Activated CD4-positive, alpha-beta T cell treated with anti-CD3 and anti-CD28 coated beads, Interleukin-10, Interleukin-2, amounts not matched to agents 100 ng/mL and 50 ng/mL, durations not matched to agents 16 hours and 8 hours (primary cell): ENCODE measurements at regions not wholly inside any gene's neighbourhood (a gene's known extent, or its start where the extent isn't known, plus 50 kb on each side); places are given as distances from the start of the nearest gene placed in this dataset.
"Not testable (repeated sequence)": the region's sequence is repeated elsewhere in the genome, so short reads cannot be mapped to it uniquely, and the experiment has no call there.

Source experiments
- DNase-seq: peaks from one replicate; pipeline ENCODE4 v3.0.0-alpha.2; 2020

DNA sequence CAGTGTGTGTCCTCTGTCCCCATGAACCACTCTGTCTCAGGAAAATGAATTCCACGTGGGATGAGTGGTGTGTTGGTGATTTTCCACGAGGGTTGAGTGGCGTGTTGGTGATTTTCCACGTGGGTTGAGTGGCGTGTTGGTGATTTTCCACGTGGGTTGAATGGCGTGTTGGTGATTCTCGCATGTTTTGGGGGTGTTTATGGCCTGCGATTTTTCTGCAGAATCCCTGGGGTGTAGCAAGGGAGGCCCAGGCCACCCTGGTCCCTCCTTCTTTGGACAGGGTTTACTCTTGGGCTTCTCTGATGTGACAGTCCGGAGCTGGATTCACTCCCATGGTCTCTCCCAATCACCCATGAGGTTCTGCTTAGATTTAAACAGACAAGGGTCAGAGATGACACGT lies 90.6 kb upstream of the FRMD1 start:
- DNase-seq = no peak

DNA sequence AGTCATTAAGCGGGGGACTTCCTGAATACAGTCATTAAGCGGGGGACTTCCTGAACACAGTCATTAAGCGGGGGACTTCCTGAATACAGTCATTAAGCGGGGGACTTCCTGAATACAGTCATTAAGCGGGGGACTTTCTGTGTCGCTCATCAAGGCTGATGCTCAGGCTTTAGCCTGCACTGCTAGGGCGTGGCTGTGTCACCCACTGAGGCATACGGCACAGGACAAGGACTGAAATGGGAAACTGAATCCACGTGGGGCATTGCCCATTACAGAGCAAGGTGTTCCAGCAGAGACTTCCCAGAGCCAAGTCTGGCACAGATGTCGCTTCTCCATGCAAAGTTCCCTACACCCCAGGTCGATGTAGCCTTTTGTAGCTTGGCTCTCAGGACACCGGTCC lies 89.9 kb upstream of the FRMD1 start:
- DNase-seq = not testable (repeated sequence)

DNA sequence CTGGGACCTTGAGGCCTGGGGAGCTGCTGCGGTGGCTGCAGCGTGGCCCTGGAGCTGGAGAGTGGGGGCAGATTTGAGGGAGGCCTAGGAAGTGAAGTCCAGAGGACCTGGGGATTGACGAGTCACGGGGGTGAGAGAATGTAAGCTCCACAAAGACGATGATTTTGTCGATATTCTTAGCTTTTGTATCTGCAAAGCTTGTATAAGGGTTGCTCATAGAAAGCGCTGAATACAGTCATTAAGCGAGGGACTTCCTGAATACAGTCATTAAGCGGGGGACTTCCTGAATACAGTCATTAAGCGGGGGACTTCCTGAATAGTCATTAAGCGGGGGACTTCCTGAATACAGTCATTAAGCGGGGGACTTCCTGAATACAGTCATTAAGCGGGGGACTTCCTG lies 89.3 kb upstream of the FRMD1 start:
- DNase-seq = not testable (repeated sequence)

DNA sequence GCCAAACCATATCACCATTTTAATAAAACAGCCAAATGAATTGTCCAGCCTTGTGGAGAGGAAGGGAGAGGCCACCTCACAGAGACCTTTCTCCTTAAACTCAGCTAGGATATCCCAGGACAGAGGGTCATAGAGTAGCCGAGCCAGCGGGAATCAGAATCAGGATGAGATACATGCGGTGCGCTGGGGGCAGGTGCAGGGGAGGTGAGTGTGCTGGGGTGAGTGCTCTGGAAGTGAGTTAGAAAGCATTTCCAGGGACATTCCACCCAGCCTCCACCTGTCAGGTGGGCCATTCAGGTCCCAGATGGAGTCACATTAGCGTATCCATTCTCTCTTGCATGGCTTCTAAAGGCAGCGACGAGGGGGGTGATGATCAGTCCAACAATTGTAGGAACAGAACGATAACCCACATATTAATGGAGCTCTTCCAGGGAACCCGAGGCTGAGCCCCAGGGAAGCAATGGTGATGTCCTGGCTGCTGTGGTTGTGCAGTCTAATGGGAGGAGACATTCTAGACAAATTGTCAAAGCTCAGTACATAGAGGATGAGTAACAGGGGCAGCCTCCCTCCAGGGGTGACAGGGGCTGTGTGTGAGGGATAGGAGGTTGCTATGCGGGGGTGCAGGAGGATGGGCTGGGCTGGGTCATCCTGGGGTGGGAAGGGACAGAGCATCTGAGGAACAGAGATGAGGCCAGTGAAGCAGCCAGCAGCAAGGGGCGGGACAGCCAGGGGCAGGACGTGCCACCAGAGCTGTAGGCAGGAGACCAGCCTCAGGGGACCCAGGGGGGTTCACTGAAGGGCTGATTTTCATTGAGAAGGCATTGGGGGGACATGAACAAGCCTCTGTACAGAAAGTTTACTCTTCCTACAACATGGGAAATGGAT lies 88.7 kb upstream of the FRMD1 start:
- no peak for DNase-seq

DNA sequence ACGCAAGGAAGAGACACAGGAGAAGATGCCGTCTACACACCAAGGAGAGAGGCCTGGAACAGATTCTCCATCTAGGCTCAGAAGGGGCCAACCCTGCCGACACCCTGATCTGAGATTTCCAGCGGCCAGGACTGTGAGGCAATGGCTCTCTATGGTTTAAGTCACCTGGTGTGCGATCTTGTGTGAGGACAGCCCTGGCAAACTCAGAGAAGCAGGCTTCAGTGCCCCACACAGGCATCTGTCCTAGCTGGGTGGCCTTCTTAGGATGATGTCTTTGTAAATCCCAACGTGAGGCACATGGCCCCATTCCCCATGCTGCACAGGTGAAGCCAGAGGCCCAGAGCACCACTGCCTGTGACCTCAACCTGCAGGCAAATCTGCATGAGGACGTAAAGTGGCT lies 87.6 kb upstream of the FRMD1 start:
- DNase-seq = no peak

DNA sequence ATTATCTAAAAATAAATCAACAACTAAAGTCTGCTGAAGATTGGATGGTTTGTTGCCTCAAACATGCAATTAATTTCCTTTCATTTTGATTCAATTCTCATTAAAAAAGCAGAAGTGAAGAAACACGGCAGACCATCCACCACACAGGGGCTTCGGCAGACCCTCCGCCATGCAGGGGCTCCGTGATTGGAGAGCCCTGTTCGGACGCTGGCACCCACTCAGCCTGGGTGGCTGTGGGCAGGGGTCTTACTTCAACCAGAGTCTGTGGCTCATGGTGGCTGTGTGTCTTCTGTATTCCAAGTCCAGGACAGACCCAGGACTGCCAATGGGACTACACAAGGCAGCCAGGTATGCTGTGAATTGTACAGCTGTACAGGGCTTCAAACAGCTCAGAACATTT lies 86.9 kb upstream of the FRMD1 start:
- no peak for DNase-seq

DNA sequence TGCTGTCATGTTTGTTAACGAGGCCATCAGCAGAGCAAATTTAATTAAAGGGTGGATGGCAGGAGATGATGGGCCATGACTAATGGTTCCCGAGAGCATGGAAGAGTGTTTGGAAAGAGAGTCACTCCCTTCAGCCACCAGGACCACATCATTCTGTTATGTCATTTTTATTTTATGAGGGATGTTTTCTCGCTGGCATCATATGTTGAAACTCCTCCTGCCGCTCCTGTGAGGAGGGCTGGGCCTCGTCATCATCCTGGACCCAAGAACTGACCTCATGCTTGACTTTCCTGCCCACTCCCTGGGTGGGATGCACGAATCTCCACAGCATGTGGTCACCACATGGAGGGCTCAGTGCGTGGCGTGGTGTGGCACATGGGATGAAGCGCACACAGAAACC lies 86.4 kb upstream of the FRMD1 start:
- DNase-seq = no peak

DNA sequence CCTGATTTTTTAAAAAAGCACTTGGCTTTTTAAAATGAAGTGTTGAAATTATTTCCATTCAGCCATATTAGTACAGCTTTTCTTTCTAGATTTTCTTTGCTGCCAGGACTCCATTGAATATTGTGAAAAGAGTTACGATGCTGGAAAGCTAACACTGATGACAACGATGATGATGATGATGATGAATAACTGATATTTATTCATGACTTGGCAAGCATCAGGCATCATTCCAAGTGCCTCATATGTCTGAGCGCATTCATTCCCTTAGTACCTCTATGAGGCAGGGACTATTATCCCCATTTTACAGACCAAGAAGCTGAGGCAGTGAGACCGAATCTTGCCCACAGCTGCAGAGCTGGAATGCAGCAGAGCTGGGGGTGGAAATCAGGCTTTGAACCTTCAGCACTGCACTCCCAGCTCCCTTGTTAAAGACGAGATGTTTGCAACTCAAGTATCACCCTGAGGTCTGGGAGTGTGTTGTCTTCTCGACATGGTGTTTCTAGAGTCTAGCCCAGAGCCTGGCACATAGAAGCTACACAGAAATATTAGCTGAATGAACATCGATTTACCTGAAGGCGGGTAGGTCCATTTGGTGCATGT lies 85.5 kb upstream of the FRMD1 start:
- DNase-seq = no peak

DNA sequence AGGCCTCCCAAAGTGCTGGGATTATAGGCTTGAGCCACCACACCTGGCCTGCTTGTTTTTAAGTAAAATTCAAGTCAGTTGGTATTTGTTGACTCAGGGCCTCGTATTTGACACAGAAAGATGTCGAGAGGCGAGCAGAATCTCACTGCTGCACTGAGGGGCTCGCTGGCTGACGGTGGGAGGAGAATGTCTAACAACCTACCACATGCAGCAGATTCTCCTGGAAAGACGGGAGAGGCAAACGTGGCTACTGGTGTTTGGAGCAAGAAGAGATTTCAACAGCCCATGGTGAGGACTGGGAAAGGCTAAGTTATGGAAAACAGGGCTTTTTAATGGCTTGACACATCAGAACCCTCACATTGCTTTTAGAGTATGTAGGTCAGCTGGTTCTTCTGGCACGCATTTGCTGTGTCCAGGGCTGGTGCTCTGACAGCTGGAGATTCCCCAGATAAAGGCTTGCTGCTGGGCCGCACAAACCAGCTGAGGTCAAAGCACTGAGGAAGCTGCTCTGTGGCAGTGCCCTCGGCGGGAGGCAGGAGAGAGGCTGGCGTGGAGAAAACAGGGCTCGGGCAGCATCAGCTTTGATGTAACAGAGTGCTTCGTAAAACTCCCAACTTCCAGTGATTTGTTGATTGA lies 84.2 kb upstream of the FRMD1 start:
- no peak for DNase-seq

DNA sequence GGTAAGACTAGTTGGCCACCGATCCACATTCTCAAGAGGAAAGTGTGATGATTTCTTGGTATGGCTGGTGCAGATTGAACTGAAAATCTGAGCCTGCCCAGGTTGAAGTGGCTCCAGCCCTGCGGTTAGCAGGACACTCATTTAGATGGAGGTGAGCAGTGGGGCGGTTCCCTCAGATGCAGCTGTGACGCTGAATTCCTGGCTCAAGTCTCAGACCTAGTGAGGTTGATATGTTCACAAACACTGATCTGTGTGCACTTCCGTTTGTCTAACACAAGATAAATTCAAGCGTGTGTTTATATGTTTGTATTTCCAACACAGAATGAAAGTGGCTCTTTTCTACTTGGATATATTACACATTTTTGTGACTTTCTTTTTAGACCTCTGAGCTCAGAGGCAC lies 83.4 kb upstream of the FRMD1 start:
- no peak for DNase-seq

DNA sequence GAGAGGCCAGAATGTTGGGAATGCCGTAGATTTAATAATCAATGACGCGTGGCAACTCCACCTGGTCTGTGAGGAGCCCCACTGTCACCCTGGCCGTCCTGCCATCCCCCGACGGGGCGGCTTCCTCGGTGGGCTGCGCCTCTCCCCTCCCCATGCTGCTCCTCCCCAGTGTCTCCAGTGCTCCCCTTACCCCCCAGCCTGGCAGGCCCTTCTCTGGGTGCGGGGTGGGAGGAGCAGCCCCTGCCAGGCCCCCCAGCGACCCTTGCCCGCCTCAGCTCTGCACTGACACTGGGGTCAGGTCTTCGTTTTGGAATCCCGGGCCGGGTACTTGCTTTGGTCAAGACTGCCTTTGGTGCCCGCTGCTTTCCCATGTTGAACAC lies 82.3 kb upstream of the FRMD1 start:
- DNase-seq = no peak

DNA sequence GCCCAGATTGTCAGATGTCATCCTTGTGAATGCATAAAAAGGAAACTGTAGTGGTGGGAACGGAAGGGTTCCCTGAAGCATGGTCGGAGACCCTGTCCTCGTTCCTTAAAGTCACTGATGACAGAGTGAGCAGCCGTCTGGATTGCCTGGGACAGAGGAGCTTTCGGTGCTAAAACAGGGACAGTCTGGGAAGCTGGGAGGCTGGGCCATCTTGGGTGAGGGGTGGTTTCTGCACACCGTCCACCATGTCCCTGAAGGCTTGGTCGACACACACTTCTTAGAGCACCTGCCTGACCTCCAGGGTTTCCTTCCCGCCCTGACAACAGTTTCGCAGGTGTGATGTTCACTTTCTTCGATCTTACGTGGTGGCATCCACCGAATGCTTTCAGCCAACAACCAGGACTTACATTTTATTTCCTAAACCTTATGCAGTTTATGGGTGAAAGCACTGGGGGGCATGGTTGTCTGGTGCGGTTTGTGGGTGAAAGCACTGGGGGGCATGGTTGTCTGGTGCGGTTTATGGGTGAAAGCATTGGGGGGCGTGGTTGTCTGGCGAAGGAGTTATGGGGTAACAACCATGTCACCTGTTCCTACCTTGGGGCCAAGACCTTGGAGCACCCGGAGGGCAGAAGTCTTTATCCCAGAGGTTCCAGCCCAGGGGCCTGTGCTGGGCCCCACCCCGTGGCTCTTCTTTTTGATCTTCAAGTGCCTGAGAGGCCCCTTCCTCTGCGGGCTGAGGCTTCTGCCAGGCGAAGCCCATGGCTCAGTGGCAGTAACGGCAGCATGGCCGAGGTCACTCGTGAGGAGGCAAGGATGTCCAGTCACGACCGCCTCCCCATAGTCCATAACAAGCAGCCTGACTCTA lies 81.7 kb upstream of the FRMD1 start:
- DNase-seq = no peak

DNA sequence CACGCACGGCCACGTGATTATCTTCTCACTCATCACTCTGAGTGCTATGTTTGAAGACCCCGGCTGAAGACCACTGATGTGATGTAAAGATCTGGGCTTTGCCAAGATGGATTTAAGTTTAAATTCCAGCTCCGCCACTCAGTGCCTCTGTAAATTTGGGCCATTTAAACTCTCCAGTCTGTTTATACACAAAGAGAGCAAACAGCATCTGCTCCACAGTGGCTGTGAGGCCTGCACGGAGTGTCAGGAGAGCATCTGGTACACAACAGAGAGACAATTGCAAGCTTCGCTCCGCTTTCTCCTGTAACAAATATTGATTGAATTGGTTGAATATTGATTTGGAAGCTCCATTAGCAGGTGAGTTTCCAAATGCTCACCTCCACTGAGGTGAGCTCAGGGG lies 80.5 kb upstream of the FRMD1 start:
- no peak for DNase-seq

DNA sequence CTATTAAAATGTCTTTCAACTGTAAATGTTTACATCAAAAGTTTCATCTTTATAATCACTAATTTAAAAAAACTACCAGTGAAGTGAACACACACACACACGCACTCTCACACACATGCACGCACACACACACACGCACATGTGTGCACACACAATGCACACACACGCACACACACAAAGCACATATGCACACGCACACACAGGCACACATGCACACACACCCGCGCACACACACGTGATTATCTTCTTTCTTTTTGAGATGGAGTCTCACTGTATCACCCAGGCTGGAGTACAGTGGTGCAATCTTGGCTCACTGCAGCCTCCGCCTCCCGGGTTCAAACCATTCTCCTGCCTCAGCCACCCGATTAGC lies 80.0 kb upstream of the FRMD1 start:
- DNase-seq = no peak

DNA sequence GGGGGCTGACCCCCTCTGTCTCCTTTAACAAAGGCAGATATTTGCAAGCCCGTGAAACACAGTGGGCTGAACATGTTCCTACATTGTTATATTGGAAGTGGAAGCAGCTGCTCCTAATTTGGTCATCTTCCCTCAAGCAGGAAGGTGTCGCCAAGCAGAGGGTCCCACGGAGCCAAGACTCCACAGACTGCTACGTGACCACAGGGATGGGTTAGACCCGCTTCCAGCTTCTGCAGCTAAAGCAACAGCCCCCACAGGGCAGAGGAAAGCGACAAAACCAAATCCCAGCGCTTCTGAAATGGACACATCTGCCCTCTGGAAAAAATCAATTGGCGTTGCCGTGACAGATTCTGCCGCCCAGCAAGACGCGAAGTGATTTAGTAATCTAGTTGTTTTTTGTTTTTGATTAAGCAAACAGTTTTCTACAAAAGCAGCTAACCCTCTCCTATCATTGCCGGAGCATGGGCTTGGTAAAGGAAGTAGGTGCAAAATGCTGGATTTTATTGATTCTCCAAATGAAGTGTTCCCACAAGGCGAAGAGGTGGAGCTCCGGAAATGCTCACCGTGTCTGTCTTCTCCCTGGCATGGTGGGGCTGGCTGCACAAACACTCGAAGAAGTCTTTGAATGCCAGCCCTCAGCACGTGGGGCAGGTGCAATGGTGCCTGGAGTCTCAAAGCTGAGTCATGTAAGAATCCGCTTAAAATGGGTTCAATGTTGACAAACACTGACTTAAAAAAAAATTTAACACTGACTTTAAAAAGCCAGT lies 79.4 kb upstream of the FRMD1 start:
- no peak for DNase-seq

DNA sequence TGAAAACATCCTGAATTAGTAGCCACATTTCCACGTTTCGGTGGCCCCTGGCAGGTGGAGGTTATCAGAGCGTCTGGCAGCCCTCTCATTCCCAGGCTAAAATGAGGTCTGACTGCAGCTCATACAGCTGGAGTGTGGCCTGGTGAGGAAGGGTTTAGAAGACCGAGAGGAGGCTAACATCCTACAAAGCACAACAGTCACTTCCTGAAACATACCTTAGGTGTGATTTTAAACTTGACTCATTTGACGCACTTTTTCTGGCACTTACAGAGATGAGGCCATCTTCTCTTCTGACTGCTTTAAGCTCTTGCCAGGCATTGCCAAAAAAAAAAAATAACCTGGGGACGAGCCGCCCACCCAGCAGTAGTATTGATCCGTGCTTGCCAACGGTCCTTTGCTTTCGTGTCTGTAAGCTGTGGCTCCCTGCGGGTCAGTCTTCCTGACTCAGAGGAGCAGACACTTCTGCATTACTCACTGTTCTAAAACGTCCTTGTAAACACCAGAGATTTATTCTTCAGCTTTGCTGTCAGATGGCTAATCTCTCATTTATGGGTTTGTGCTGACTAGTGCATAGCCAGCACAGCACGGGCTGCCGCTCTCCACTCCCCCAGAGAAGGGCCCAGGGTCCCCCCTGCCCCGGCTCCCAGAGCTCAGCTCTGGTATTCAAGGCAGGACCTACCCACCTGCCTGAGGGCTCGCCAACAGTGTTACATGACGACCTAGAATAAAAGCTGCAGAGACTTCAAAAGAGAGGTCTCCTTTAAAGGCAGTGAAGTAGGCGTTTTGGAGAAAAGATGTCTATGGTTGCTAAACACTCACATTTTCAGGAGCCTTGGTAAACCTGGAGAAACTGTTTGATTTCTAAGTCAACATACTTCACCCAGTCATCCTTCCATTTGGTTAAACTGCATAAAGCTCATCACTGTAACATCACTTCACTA lies 78.5 kb upstream of the FRMD1 start:
- DNase-seq = peak; percentile 12

DNA sequence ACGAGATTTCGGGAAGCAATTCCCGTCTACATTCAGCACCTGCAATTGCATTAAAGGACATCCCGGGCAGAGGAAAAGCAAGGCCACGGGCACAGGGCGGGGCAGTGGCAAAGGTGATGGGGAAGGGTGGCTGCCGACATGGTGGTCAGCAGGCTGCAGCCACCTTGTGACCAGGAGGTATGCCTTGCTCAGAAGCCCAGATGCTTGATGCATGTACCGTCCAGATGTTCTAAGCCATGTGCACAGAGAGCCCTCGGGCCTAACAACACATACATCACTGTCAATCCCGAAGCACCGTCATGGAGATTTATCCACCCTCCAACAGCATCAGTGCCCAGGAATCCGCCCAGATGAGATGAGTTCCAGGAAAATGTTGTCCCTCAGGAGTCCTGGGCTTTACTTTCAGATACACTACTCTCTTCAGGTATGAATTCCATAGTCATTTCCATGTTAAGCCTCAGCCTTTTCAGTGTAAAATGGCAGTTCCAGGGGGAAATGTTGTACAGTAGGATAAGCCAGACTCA lies 77.8 kb upstream of the FRMD1 start:
- DNase-seq = no peak

DNA sequence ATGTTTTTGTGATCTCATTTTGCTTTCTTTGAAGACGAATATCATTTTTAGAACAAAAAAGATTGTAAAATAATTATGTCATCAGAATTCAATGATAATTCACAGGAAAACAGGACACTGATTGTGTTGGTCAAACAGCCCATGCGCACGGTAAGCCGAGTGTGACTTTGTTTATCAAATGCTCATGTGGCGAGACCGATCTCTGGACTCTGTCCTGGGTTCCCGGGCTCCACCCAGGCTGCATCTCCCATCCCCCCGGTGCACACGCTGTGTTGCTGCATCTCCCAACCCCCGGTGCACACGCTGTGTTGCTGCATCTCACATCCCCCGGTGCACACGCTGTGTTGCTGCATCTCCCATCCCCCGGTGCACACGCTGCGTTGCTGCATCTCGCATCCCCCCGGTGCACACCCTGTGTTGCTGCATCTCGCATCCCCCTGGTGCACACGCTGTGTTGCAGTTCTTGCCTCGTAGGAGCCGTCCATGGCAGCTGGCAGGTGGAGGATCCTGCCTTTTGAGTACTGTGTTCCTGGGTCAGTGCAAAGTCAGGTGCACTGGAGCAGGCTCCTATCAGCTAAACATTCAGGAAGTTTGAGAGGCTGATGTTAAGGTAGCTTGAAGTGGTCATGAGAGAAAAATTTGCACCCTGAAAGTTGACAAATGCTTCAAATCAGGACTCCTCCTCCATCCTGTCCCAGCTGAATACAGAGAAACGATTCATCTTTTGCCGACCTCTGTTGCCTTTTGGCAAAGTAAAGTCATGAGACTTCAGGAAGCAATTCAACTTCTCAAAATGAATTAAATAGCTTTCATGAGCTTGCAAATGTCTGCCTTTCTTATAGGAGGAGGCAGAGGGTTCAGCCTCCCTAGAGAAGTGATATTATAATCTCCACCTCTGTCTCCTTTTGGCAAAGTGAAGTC lies 77.1 kb upstream of the FRMD1 start:
- no peak for DNase-seq

DNA sequence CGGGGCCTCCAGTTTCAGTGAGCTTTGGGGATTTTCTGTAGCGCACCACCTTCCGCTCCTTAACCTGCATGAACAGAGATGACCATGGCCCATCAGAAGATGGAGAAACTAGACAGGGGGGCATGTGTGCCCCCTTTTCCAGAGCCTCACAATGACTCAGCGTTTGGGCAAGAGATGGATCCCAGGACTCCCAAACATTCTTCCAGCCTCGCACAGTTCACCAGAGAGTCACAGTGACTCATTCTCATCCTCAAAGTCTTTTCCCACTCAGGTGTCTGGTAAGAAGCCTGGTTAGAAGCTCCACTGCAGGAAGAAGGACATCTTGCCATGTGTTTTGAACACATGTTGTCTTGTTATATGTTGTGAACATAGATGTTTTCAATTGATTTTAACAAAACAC lies 76.2 kb upstream of the FRMD1 start:
- DNase-seq = no peak
